HEK293 (cell line): ENCODE measurements at regions not wholly inside any gene's neighbourhood (a gene's known extent, or its start where the extent isn't known, plus 50 kb on each side); places are given as distances from the start of the nearest gene placed in this dataset.

Experiments used
- CTCF ChIA-PET: fragments of 350-600 bp; formaldehyde crosslinking; extraction: SDS; loops from one replicate; lab custom pipeline; 2021; ENCODE audit warnings: antibody characterized with exemption; lab: Yijun Ruan, JAX
- POLR2A ChIA-PET: fragments of 300-600 bp; formaldehyde crosslinking; extraction: SDS; loops from one replicate; lab custom pipeline; 2020; ENCODE audit warnings: antibody characterized with exemption, inconsistent platforms; lab: Yijun Ruan, JAX
- H3K27ac ChIP-seq: fragments of 200-500 bp; sonication (Bioruptor generic); 2 replicates; pipeline ENCODE4 v1.5.1; 2014; ENCODE audit warnings: low read depth, low read length, control low read depth, inconsistent platforms; ENCODE audit errors: extremely low read depth
- H3K36me3 ChIP-seq, 2 experiments: fragments of 200-500 bp in 1 of 2; sonication (Bioruptor generic) in 1 of 2; 1 replicate in 1 of 2; 2 replicates in 1 of 2; pipeline ENCODE4 v1.5.1; 2014 to 2017; ENCODE audit warnings: inconsistent platforms in 2 of 2, low read length in 2 of 2; ENCODE audit not compliant: control insufficient read depth in 2 of 2, insufficient read depth in 1 of 2
- H3K4me1 ChIP-seq: fragments of 200-500 bp; sonication (Bioruptor generic); 2 replicates; pipeline ENCODE4 v1.5.1; 2014; ENCODE audit warnings: mild to moderate bottlenecking, low read length, inconsistent platforms; ENCODE audit not compliant: control insufficient read depth, insufficient read depth
- H3K4me3 ChIP-seq: 2 replicates; pipeline ENCODE4 v1.5.1; 2011; ENCODE audit warnings: low read depth, mild to moderate bottlenecking, control low read depth, low read length, moderate library complexity
- H3K9me3 ChIP-seq: fragments of 200-500 bp; sonication (Bioruptor generic); 2 replicates; pipeline ENCODE4 v1.5.1; 2014; ENCODE audit warnings: low read depth, low read length, inconsistent platforms; ENCODE audit not compliant: control insufficient read depth, insufficient read depth
- RBAK ChIP-seq: fragments of 450-650 bp; formaldehyde crosslinking; IDR thresholded peaks from 2 replicates; pipeline ENCODE4 v1.5.1; 2016; ENCODE audit warnings: missing biosample characterization, missing genetic modification characterization
- SETDB1 ChIP-seq: IDR thresholded peaks from one replicate; pipeline ENCODE4 v1.6.1; 2017; ENCODE audit warnings: mild to moderate bottlenecking, low read length, moderate library complexity, mixed read lengths; ENCODE audit not compliant: insufficient read length
- TRIM28 ChIP-seq: IDR thresholded peaks from 2 replicates; pipeline ENCODE4 v1.6.1; 2011; ENCODE audit warnings: low read length, control low read depth, borderline replicate concordance
- ZBTB17 ChIP-seq: fragments of 450-650 bp; formaldehyde crosslinking; IDR thresholded peaks from 2 replicates; pipeline ENCODE4 v1.5.1; 2016; ENCODE audit warnings: missing biosample characterization, missing genetic modification characterization
- ZFP3 ChIP-seq: fragments of 450-650 bp; formaldehyde crosslinking; IDR thresholded peaks from 2 replicates; pipeline ENCODE4 v1.5.1; 2016; ENCODE audit warnings: low read depth, missing biosample characterization, missing genetic modification characterization
- ZNF155 ChIP-seq: fragments of 450-650 bp; formaldehyde crosslinking; IDR thresholded peaks from 2 replicates; pipeline ENCODE4 v1.5.1; 2016; ENCODE audit warnings: missing biosample characterization, missing genetic modification characterization
- ZNF16 ChIP-seq: fragments of 450-650 bp; formaldehyde crosslinking; IDR thresholded peaks from 2 replicates; pipeline ENCODE4 v1.5.1; 2016; ENCODE audit warnings: low read depth, missing biosample characterization, missing genetic modification characterization
- ZNF24 ChIP-seq: fragments of 450-650 bp; formaldehyde crosslinking; IDR thresholded peaks from 2 replicates; pipeline ENCODE4 v1.5.1; 2016; ENCODE audit warnings: missing biosample characterization, missing genetic modification characterization
- ZNF302 ChIP-seq: fragments of 450-650 bp; formaldehyde crosslinking; IDR thresholded peaks from 2 replicates; pipeline ENCODE4 v1.5.1; 2016; ENCODE audit warnings: missing biosample characterization, missing genetic modification characterization, low read depth
- ZNF341 ChIP-seq: fragments of 450-650 bp; formaldehyde crosslinking; IDR thresholded peaks from 2 replicates; pipeline ENCODE4; 2016; ENCODE audit warnings: low read depth, missing biosample characterization, missing genetic modification characterization
- ZNF391 ChIP-seq: fragments of 450-650 bp; formaldehyde crosslinking; IDR thresholded peaks from 2 replicates; pipeline ENCODE4 v1.5.1; 2016; ENCODE audit warnings: low read depth, missing biosample characterization, missing genetic modification characterization, borderline replicate concordance
- ZNF423 ChIP-seq: fragments of 450-650 bp; formaldehyde crosslinking; IDR thresholded peaks from 2 replicates; pipeline ENCODE4 v1.5.1; 2016; ENCODE audit warnings: missing biosample characterization, missing genetic modification characterization
- ZNF473 ChIP-seq: fragments of 450-650 bp; formaldehyde crosslinking; IDR thresholded peaks from 2 replicates; pipeline ENCODE4 v1.5.1; 2017; ENCODE audit warnings: missing biosample characterization, missing genetic modification characterization
- ZNF521 ChIP-seq: fragments of 450-650 bp; formaldehyde crosslinking; IDR thresholded peaks from 2 replicates; pipeline ENCODE4 v1.5.1; 2017; ENCODE audit warnings: missing biosample characterization, mild to moderate bottlenecking, missing genetic modification characterization
- ZNF596 ChIP-seq: fragments of 450-650 bp; IDR thresholded peaks from 2 replicates; pipeline ENCODE4 v1.5.0; 2018; ENCODE audit warnings: missing biosample characterization, mild to moderate bottlenecking, missing genetic modification characterization, moderate library complexity
- ZNF792 ChIP-seq: fragments of 450-650 bp; formaldehyde crosslinking; IDR thresholded peaks from 2 replicates; pipeline ENCODE4 v1.5.1; 2016; ENCODE audit warnings: missing biosample characterization, missing genetic modification characterization
- TF ChIP-seq, protein P1 (sequence below): fragments of 450-650 bp; formaldehyde crosslinking; IDR thresholded peaks from 2 replicates; pipeline ENCODE4 v1.5.1; 2016; ENCODE audit warnings: missing biosample characterization, missing genetic modification characterization
- TF ChIP-seq, protein P2 (sequence below): fragments of 450-650 bp; formaldehyde crosslinking; conservative IDR thresholded peaks from 2 replicates; pipeline ENCODE4 v1.5.1; 2016; ENCODE audit warnings: low read depth, missing biosample characterization, missing genetic modification characterization
- TF ChIP-seq, protein P3 (sequence below): sonication (generic); formaldehyde crosslinking; IDR thresholded peaks from 2 replicates; pipeline ENCODE4 v1.8.1; 2022; ENCODE audit warnings: mild to moderate bottlenecking, moderate library complexity, missing genetic modification reagents

- Histone ChIP-seq H3K4me3 (no peak overlapping the region), H3K9me3 (no peaks in the 10 kb centered on the region), H3K4me1 (no peaks in the 10 kb centered on the region), H3K27ac (no peak overlapping the region), H3K36me3 (no peaks in the 10 kb centered on the region)
- TF ChIP-seq ZNF473 (no peak), ZNF302 (tag by site-specific recombination) (no peak), ZNF423 (tag by site-specific recombination) (no peak)
- POLR2A ChIA-PET: no interaction called here
- CTCF ChIA-PET: interaction anchor here (1.1 kb wide), 1 partner anchor 109 kb away, joined by 3 read pairs; no protein-coding TSS in a partner anchor
Observed at GRCh38 chr3:14312375-14312774, 90.0 kb upstream of the SLC6A6 start.

GRCh38 chr3:14317057-14317553, 85.3 kb upstream of the SLC6A6 start:
- H3K4me1 ChIP-seq: no peaks in the 10 kb centered on the region
- TF ChIP-seq ZNF16 (tag by site-specific recombination): peak; percentile 71
- no peak for TF ChIP-seq TRIM28
- POLR2A ChIA-PET: no interaction called here
- no peaks in the 10 kb centered on the region for H3K36me3 ChIP-seq
- CTCF ChIA-PET: interaction anchor here (0.7 kb wide), 1 partner anchor 17 kb away, joined by 3 read pairs; no protein-coding TSS in a partner anchor
- H3K27ac ChIP-seq: no peak overlapping the region
- H3K9me3 ChIP-seq: no peaks in the 10 kb centered on the region
- no peak overlapping the region for H3K4me3 ChIP-seq

DNA sequence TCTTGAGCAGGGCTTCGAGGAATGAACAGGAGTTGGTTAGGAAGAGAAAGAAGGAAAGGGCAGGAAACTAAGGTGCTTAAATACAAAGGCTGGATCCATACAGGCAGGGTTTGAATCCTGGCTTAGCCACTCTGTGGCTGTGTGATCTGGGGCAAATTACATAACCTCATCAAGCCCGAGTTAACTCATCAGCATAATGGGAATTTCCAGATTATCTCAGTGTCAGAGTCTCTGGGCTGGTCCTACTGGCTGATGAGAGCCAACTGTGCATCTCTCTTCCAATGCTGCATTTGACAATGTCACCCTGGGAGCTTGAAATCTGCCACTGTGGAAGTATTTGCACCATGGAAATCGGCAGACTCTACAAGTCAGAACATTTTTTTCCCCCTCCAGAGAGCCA, 83.8 kb upstream of the SLC6A6 start:
- CTCF ChIA-PET: no interaction called here
- TF ChIP-seq ZNF155 (tag by site-specific recombination): no peak
- TF ChIP-seq ZNF521 (tag by site-specific recombination): no peak
- no peak for TF ChIP-seq ZNF341 (tag by site-specific recombination)
- TF ChIP-seq ZNF792 (tag by site-specific recombination): no peak
- TF ChIP-seq, protein P1, sequence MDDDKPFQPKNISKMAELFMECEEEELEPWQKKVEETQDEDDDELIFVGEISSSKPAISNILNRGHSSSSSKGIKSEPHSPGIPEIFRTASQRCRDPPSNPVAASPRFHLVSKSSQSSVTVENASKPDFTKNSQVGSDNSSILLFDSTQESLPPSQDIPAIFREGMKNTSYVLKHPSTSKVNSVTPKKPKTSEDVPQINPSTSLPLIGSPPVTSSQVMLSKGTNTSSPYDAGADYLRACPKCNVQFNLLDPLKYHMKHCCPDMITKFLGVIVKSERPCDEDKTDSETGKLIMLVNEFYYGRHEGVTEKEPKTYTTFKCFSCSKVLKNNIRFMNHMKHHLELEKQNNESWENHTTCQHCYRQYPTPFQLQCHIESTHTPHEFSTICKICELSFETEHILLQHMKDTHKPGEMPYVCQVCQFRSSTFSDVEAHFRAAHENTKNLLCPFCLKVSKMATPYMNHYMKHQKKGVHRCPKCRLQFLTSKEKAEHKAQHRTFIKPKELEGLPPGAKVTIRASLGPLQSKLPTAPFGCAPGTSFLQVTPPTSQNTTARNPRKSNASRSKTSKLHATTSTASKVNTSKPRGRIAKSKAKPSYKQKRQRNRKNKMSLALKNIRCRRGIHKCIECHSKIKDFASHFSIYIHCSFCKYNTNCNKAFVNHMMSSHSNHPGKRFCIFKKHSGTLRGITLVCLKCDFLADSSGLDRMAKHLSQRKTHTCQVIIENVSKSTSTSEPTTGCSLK: no peak
- 0 out of 2 replicates have a peak, but pooled peaks have one; percentile 37 for TF ChIP-seq ZFP3 (tag by site-specific recombination)

DNA sequence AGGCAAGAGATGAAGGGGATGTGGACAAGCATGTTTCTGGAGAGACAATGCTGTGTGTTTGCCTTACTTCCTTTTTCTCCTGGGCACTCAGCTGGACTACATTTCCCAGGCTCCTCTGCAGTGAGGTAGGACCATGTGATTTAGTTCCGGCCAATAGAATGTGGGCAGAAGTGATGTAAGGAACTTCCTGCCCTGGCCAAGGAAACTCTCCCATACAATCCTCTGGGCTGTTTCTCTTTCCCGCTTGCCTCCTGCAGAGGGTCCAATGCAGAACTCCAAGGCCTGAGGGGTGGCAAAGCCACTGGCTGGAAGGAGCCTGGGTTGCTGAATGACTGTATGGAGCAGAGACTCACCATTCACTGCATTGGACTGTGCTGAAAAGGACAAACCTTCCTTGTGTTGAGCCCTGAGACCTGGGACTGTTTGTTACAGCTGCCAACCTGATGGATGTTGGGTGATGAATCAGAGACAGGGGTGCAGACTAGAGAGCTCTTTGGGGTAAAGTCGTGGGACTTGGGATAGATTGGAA, 82.7 kb upstream of the SLC6A6 start:
- H3K4me1 ChIP-seq: no peaks in the 10 kb centered on the region
- POLR2A ChIA-PET: no interaction called here
- H3K9me3 ChIP-seq: no peaks in the 10 kb centered on the region
- H3K27ac ChIP-seq: no peak overlapping the region
- CTCF ChIA-PET: interaction anchor here (0.6 to 0.9 kb wide), 5 partner anchors 12 to 1233 kb away, joined by 3 to 4 read pairs (median 3); no protein-coding TSS in a partner anchor
- H3K36me3 ChIP-seq: no peaks in the 10 kb centered on the region
- no peak overlapping the region for H3K4me3 ChIP-seq
- TF ChIP-seq RBAK (tag by site-specific recombination) (peak; percentile 91), ZBTB17 (tag by site-specific recombination) (peak; percentile 62; the same call in 1 of the 2 replicates), ZNF391 (tag by site-specific recombination) (no peak), ZNF341 (tag by site-specific recombination) (peak; percentile 64; the same call in 1 of the 2 replicates), SETDB1 (peak; percentile 46), ZNF596 (tag by site-specific recombination) (no peak), ZNF24 (tag by site-specific recombination) (0 out of 2 replicates have a peak, but pooled peaks have one; percentile 29), TRIM28 (peak; percentile 73; the same call in 1 of the 2 replicates)
- TF ChIP-seq, protein P2, sequence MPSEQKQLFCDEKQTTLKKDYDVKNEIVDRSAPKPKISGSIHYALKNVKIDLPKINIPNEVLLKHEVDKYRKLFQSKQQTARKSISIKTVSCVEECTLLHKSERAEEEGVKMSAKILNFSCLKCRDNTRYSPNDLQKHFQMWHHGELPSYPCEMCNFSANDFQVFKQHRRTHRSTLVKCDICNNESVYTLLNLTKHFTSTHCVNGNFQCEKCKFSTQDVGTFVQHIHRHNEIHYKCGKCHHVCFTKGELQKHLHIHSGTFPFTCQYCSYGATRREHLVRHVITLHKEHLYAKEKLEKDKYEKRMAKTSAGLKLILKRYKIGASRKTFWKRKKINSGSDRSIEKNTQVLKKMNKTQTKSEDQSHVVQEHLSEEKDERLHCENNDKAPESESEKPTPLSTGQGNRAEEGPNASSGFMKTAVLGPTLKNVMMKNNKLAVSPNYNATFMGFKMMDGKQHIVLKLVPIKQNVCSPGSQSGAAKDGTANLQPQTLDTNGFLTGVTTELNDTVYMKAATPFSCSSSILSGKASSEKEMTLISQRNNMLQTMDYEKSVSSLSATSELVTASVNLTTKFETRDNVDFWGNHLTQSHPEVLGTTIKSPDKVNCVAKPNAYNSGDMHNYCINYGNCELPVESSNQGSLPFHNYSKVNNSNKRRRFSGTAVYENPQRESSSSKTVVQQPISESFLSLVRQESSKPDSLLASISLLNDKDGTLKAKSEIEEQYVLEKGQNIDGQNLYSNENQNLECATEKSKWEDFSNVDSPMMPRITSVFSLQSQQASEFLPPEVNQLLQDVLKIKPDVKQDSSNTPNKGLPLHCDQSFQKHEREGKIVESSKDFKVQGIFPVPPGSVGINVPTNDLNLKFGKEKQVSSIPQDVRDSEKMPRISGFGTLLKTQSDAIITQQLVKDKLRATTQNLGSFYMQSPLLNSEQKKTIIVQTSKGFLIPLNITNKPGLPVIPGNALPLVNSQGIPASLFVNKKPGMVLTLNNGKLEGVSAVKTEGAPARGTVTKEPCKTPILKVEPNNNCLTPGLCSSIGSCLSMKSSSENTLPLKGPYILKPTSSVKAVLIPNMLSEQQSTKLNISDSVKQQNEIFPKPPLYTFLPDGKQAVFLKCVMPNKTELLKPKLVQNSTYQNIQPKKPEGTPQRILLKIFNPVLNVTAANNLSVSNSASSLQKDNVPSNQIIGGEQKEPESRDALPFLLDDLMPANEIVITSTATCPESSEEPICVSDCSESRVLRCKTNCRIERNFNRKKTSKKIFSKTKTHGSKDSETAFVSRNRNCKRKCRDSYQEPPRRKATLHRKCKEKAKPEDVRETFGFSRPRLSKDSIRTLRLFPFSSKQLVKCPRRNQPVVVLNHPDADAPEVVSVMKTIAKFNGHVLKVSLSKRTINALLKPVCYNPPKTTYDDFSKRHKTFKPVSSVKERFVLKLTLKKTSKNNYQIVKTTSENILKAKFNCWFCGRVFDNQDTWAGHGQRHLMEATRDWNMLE (tag by site-specific recombination): peak; percentile 85
- TF ChIP-seq, protein P3, sequence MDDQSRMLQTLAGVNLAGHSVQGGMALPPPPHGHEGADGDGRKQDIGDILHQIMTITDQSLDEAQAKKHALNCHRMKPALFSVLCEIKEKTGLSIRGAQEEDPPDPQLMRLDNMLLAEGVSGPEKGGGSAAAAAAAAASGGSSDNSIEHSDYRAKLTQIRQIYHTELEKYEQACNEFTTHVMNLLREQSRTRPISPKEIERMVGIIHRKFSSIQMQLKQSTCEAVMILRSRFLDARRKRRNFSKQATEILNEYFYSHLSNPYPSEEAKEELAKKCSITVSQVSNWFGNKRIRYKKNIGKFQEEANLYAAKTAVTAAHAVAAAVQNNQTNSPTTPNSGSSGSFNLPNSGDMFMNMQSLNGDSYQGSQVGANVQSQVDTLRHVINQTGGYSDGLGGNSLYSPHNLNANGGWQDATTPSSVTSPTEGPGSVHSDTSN: no peak

More for the DNA sequence above, 83.8 kb upstream of the SLC6A6 start:
- POLR2A ChIA-PET: no interaction called here
- Histone ChIP-seq H3K27ac (no peak overlapping the region), H3K4me3 (no peak overlapping the region), H3K36me3 (no peaks in the 10 kb centered on the region), H3K9me3 (no peaks in the 10 kb centered on the region), H3K4me1 (no peaks in the 10 kb centered on the region)
